ENCODE measurements at regions not wholly inside any gene's neighbourhood (a gene's known extent, or its start where the extent isn't known, plus 50 kb on each side); places are given as distances from the start of the nearest gene placed in this dataset.
"Not testable (repeated sequence)": the region's sequence is repeated elsewhere in the genome, so short reads cannot be mapped to it uniquely, and the experiment has no call there.

DNA sequence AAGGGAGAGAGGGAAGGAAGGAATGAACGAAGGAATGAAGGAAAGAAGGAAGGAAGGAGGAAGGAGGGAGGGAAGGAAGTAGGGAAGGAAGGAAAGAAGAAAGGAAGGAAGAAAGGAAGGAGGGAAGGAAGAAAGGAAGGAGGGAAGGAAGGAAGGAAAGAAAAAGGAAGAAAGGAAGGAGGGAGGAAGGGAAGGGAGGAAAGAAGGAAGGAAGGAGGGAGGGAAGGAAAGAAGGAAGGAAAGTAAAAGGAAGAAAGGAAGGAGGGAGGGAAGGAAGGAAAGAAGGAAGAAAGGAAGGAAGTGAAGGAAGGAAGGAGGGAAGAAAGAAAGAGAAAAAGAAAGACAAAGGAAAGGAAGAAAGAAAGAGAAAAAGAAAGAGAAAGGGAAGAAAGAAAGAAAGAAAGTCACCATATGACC lies 442.4 kb downstream of the RBFOX1 start:
- FAIRE-seq = no peak

DNA sequence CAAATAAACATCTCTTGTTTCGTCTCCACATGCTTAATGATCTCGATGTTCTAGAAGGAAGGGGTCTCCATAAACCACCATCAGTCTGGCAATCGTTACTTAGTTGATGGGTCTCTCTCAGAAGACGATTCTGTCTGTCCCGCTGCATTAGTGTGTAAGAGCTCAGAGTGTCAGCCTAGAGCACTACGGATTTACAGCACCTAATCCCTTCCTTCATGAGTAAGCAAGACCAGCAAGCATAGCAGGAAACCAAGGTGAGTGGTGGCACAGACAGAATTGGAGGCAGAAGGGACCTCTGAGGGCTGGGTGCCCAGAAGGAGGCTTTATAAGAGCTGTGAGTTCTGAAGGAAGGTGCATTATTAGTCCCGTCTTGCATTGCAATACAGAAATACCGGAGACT lies 440.1 kb downstream of the RBFOX1 start:
- FAIRE-seq = no peak

DNA sequence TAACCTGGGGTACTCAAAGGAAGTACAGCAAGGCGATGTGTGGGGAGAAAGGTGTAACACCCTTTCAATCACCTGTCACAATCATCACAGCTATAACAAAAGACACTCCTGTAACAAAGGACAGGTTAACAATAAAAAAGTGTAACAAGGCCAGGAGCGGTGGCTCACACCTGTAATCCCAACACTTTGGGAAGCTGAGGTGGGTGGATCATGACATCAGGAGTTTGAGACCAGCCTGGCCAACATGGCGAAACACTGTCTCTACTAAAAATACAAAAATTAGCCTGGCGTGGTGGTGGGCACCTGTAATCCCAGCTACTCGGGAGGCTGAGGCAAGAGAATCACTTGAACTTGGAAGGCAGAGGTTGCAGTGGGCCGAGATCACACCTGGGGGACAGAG lies 436.4 kb downstream of the RBFOX1 start:
- FAIRE-seq = not testable (repeated sequence)

DNA sequence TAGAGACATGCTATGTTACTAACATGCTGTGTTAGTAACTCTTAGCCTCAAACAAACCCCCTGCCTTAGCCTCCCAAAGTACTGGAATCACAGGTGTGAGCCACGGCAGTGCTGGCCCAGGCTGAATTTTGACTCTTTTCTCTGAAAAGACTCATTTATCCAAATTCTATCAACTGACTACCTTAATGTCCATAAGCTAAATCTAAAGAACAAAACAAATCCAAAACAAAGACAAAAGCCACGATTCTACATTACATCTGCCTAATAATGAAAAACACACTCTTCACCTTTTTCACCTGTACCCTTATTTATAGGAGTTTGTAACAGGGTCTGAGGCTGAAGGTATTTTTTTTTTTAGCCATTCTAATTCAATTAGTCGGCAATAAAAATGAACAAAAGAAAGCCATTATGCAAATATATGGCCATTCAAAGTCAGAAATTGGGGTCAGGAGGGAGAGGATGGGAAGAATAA lies 432.5 kb downstream of the RBFOX1 start:
- FAIRE-seq = no peak

DNA sequence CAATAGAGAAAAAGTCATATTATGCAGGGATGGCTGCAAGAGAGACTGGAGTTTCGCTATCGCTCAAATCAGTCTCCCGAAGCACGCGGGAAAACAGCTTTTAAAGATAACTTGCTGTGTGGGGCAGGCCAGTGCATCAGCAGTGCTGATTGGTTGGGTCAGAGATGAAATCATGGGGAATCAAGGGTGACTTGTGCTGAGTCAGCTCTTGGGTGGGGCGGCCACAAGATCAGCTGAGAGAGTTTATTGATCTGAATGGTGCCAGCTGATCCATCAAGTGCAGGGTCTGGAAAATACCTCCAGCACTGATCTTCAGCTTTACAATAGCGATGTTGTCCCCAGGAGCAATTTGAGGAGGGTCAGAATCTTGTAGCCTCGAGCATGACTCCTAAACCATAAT lies 430.5 kb downstream of the RBFOX1 start:
- no peak for FAIRE-seq
